Endodermal cell (in vitro differentiated cells): ENCODE measurements at regions not wholly inside any gene's neighbourhood (a gene's known extent, or its start where the extent isn't known, plus 50 kb on each side); places are given as distances from the start of the nearest gene placed in this dataset.

Experiments
- DNase-seq: peaks from one replicate; pipeline ENCODE4 v3.0.0-alpha.2; 2017
- H3K27ac ChIP-seq: 2 replicates; pipeline ENCODE4 v1.5.1; 2013; ENCODE audit warnings: mild to moderate bottlenecking, low read depth, low read length, moderate library complexity
- H3K27me3 ChIP-seq: 2 replicates; pipeline ENCODE4 v1.6.1; 2013; ENCODE audit warnings: mild to moderate bottlenecking, low read length, moderate library complexity; ENCODE audit not compliant: insufficient read depth, control insufficient read depth, poor library complexity, severe bottlenecking
- H3K36me3 ChIP-seq: 2 replicates; pipeline ENCODE4 v1.7.0; 2013; ENCODE audit warnings: mild to moderate bottlenecking, low read length, moderate library complexity; ENCODE audit not compliant: control insufficient read depth, insufficient read depth
- H3K4me1 ChIP-seq: one replicate; pipeline ENCODE4 v1.7.0; 2013; ENCODE audit warnings: low read length; ENCODE audit not compliant: control insufficient read depth, insufficient read depth
- H3K4me3 ChIP-seq: 2 replicates; pipeline ENCODE4 v1.5.1; 2013; ENCODE audit warnings: mild to moderate bottlenecking, low read length, moderate library complexity
- H3K9ac ChIP-seq: 2 replicates; pipeline ENCODE4 v1.6.1; 2013; ENCODE audit warnings: mild to moderate bottlenecking, low read length, moderate library complexity; ENCODE audit not compliant: poor library complexity, severe bottlenecking; ENCODE audit errors: extremely low read depth
- H3K9me3 ChIP-seq: 2 replicates; pipeline ENCODE4 v1.6.1; 2013; ENCODE audit warnings: mild to moderate bottlenecking, low read length, moderate library complexity; ENCODE audit not compliant: control insufficient read depth
- H3K27ac Mint-ChIP-seq: 2 replicates; pipeline ENCODE4 v1.8.0; 2020; ENCODE audit warnings: mixed read lengths
- H3K27me3 Mint-ChIP-seq: 2 replicates; pipeline ENCODE4 v1.8.0; 2021; ENCODE audit warnings: mild to moderate bottlenecking, mixed read lengths; ENCODE audit not compliant: insufficient read depth
- H3K36me3 Mint-ChIP-seq: 2 replicates; pipeline ENCODE4 v1.8.0; 2020; ENCODE audit warnings: low read depth, mixed read lengths
- H3K4me1 Mint-ChIP-seq: 2 replicates; pipeline ENCODE4 v1.8.0; 2020; ENCODE audit warnings: mixed read lengths
- H3K4me3 Mint-ChIP-seq: 2 replicates; pipeline ENCODE4 v1.8.0; 2020; ENCODE audit warnings: mild to moderate bottlenecking, moderate library complexity, mixed read lengths
- H3K9me3 Mint-ChIP-seq: 2 replicates; pipeline ENCODE4 v1.8.0; 2020; ENCODE audit warnings: mild to moderate bottlenecking, mixed read lengths
- WGBS, 2 experiments: methylation state at CpG; one replicate each; pipeline versions ENCODE4 v1.1.5 to v1.1.7; 2013; ENCODE audit warnings: missing lambda C conversion rate in 2 of 2, mixed read lengths in 1 of 2; ENCODE audit not compliant: insufficient coverage in 1 of 2, insufficient read length in 1 of 2; 5-methylcytosine and 5-hydroxymethylcytosine counted together
- TF ChIP-seq, protein P1 (sequence below): fragments of 200-600 bp; sonication (generic); conservative IDR thresholded peaks from 2 replicates; pipeline ENCODE4 v1.5.0; 2021; ENCODE audit warnings: antibody characterized with exemption, mild to moderate bottlenecking

- H3K36me3 ChIP-seq, result no peaks in the 10 kb centered on the region
- DNase-seq, result no peak
- no peaks in the 10 kb centered on the region for H3K4me1 ChIP-seq
- H3K4me3 ChIP-seq, result no peak overlapping the region
- no peaks in the 10 kb centered on the region for H3K9me3 ChIP-seq
- H3K27ac Mint-ChIP-seq, result no peak overlapping the region
- H3K27me3 ChIP-seq, result peaks cover 4% of the 10 kb centered on the region
- no peak overlapping the region for H3K27ac ChIP-seq
- 90% methylated on average over 3 of the region's 4 CpGs; no CpG with 5 or more reads in 1 of the 2 experiments for WGBS, 2 experiments
- H3K27me3 Mint-ChIP-seq, result no peaks in the 10 kb centered on the region
- H3K9me3 Mint-ChIP-seq, result no peaks in the 10 kb centered on the region
- no peaks in the 10 kb centered on the region for H3K36me3 Mint-ChIP-seq
- H3K4me3 Mint-ChIP-seq, result no peak overlapping the region
- no peak overlapping the region for H3K9ac ChIP-seq
- no peaks in the 10 kb centered on the region for H3K4me1 Mint-ChIP-seq
- TF ChIP-seq, protein P1, sequence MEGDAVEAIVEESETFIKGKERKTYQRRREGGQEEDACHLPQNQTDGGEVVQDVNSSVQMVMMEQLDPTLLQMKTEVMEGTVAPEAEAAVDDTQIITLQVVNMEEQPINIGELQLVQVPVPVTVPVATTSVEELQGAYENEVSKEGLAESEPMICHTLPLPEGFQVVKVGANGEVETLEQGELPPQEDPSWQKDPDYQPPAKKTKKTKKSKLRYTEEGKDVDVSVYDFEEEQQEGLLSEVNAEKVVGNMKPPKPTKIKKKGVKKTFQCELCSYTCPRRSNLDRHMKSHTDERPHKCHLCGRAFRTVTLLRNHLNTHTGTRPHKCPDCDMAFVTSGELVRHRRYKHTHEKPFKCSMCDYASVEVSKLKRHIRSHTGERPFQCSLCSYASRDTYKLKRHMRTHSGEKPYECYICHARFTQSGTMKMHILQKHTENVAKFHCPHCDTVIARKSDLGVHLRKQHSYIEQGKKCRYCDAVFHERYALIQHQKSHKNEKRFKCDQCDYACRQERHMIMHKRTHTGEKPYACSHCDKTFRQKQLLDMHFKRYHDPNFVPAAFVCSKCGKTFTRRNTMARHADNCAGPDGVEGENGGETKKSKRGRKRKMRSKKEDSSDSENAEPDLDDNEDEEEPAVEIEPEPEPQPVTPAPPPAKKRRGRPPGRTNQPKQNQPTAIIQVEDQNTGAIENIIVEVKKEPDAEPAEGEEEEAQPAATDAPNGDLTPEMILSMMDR, result peak; percentile 13
These were observed 284.5 kb downstream of the SS18 start for GRCh38 chr18:25805939-25806338.

GRCh38 chr18:25805323-25805722 lies 285.1 kb downstream of the SS18 start:
- Histone ChIP-seq H3K36me3 (no peaks in the 10 kb centered on the region), H3K4me3 (no peak overlapping the region), H3K27ac (no peak overlapping the region), H3K9ac (no peak overlapping the region), H3K27me3 (peaks cover 4% of the 10 kb centered on the region), H3K9me3 (no peaks in the 10 kb centered on the region), H3K4me1 (no peaks in the 10 kb centered on the region)
- Mint-ChIP-seq H3K4me3 (no peak overlapping the region), H3K36me3 (no peaks in the 10 kb centered on the region), H3K9me3 (no peaks in the 10 kb centered on the region), H3K4me1 (no peaks in the 10 kb centered on the region), H3K27ac (no peak overlapping the region), H3K27me3 (no peaks in the 10 kb centered on the region)
- WGBS, 2 experiments, result 93 to 97% methylated on average over 5 of the region's 5 CpGs
- DNase-seq, result no peak
- TF ChIP-seq, protein P1, result no peak

DNA sequence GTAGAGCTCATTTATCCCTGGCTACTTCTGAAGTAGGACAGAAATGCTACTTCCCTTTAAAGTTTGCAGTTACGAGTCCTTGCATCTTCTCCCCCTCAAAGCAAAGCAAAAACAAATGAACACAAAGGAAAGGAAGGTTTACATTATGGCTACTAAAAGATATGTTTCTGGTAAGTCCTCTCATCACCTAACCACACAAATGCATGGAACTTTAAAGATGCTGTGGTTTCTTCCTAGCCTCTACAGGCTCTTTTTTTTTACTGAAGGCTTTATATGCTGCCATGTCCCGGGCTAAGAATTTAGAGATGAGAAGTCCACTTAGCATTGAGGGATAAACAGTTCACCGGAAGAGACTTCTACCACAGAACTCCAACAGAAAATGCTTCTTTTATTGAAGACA lies 291.2 kb downstream of the SS18 start:
- DNase-seq, result no peak
- TF ChIP-seq, protein P1, result no peak
- Histone ChIP-seq H3K27ac (no peak overlapping the region), H3K36me3 (no peaks in the 10 kb centered on the region), H3K4me3 (no peak overlapping the region), H3K27me3 (no peaks in the 10 kb centered on the region), H3K4me1 (no peaks in the 10 kb centered on the region), H3K9ac (no peak overlapping the region), H3K9me3 (no peaks in the 10 kb centered on the region)
- Mint-ChIP-seq H3K27me3 (no peaks in the 10 kb centered on the region), H3K36me3 (no peaks in the 10 kb centered on the region), H3K4me1 (no peaks in the 10 kb centered on the region), H3K27ac (no peak overlapping the region), H3K4me3 (no peak overlapping the region), H3K9me3 (no peaks in the 10 kb centered on the region)
- WGBS, 2 experiments, result 89 to 100% methylated on average over 2 of the region's 3 CpGs
